ENCODE measurements at regions not wholly inside any gene's neighbourhood (a gene's known extent, or its start where the extent isn't known, plus 50 kb on each side); places are given as distances from the start of the nearest gene placed in this dataset.

DNA sequence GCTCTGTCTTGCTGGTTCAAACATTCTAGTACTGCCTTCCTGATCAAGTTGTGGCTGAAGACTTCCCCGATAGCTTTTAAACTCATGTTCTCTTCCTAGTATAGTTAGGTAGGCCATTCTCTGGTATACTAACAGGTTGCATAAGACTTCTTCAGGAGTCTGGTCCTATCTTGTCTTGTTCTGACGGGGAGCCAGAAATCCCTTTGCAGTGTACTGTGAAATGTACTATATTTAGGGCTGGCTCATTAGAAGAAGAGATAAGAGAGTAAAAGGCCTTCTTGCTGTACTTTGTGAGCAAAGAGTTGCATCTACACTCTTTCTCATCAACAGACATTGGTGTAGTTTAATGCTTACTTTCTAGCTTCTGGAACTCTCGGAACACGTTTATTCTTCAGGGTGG is 331.9 kb downstream of the NUP35 start:
- Histone ChIP-seq H3K27me3 (ENCODE audit: control insufficient read depth, insufficient read depth, low read length) (no peaks in the 10 kb centered on the region), H3K4me3 (ENCODE audit: low read depth, low read length) (no peak overlapping the region), H3K27ac (ENCODE audit: low read depth, low read length) (no peak overlapping the region), H3K9me3 (ENCODE audit: control insufficient read depth, insufficient read depth, low read length) (no peaks in the 10 kb centered on the region; the same call in 1 of the 2 replicates)
- ChIA-PET POLR2A (no interaction called here), CTCF (no interaction called here)
- TF ChIP-seq, protein P1, sequence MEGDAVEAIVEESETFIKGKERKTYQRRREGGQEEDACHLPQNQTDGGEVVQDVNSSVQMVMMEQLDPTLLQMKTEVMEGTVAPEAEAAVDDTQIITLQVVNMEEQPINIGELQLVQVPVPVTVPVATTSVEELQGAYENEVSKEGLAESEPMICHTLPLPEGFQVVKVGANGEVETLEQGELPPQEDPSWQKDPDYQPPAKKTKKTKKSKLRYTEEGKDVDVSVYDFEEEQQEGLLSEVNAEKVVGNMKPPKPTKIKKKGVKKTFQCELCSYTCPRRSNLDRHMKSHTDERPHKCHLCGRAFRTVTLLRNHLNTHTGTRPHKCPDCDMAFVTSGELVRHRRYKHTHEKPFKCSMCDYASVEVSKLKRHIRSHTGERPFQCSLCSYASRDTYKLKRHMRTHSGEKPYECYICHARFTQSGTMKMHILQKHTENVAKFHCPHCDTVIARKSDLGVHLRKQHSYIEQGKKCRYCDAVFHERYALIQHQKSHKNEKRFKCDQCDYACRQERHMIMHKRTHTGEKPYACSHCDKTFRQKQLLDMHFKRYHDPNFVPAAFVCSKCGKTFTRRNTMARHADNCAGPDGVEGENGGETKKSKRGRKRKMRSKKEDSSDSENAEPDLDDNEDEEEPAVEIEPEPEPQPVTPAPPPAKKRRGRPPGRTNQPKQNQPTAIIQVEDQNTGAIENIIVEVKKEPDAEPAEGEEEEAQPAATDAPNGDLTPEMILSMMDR (IDR thresholded peaks at IDR 0.05; ENCODE audit: low read depth, low read length) = no peak
- no peak for DNase-seq (ENCODE audit: low read depth, low spot score)

DNA sequence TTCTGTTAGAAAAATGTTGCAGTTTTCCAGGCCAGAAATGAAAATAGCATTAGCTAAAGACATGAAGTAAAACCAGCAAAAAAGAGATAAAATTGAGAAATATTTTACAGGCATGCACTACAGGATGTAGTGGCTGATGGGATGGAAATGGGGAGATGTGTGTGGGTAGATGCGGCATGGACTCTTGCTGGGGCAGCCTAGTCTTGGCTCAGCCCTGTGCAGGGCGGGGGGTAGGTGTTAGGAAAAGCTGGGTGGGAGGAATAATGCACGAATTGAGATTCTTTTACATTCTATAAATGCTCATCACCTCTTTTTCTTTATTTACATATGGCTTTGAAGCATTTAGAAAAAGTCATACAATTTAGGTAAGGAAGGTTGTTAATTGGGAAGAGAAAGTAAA is 334.2 kb downstream of the NUP35 start:
- no peak overlapping the region for H3K27ac ChIP-seq (ENCODE audit: low read depth, low read length)
- ChIA-PET CTCF (no interaction called here), POLR2A (no interaction called here)
- no peaks in the 10 kb centered on the region; the same call in 1 of the 2 replicates for H3K9me3 ChIP-seq (ENCODE audit: control insufficient read depth, insufficient read depth, low read length)
- H3K4me3 ChIP-seq (ENCODE audit: low read depth, low read length) = no peak overlapping the region
- no peak for DNase-seq (ENCODE audit: low read depth, low spot score)
- H3K27me3 ChIP-seq (ENCODE audit: control insufficient read depth, insufficient read depth, low read length) = no peaks in the 10 kb centered on the region
- TF ChIP-seq, protein P1 (IDR thresholded peaks at IDR 0.05; ENCODE audit: low read depth, low read length) = no peak

DNA sequence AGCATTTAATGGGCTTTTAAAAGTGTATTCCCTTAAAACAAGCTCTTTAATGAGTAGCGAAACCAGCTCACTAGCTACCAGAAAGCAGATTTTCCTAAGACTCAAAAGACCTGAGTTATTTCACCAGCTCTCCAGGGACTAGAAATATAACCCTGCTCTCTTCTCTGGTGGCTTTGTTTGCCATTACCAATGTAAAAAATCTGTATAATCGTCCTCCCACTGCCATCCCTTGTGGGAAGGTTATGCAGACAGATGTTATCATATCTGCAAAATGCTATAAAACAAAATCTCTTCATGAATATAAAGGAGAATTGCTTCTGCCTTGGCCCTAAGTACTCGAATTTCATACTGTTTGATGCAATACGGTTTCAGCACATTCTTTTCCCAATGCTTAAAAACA is 335.2 kb downstream of the NUP35 start:
- no peak for DNase-seq (ENCODE audit: low read depth, low spot score)
- Histone ChIP-seq H3K4me3 (ENCODE audit: low read depth, low read length) (no peak overlapping the region), H3K9me3 (ENCODE audit: control insufficient read depth, insufficient read depth, low read length) (no peaks in the 10 kb centered on the region; the same call in 1 of the 2 replicates), H3K27ac (ENCODE audit: low read depth, low read length) (no peak overlapping the region), H3K27me3 (ENCODE audit: control insufficient read depth, insufficient read depth, low read length) (no peaks in the 10 kb centered on the region)
- POLR2A ChIA-PET = no interaction called here
- CTCF ChIA-PET = no interaction called here
- TF ChIP-seq, protein P1 (IDR thresholded peaks at IDR 0.05; ENCODE audit: low read depth, low read length) = no peak

DNA sequence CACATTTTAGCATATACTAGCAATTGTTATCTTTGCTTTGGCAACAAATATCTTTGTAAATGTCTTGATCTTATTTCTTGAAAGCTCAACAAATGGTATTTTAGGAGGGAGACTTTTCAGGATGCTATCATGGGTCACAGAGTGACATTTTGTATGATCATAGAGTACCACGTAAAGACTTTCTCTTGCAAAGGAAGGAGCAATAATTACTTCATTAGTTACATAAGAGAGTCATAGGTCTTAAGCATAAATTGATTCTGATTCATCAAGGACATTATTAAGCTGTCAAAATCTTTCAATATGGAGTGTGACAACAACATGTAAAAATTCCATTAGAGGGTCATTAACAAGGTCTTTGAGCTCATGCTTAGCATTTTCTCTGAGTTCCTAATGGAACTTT is 339.6 kb downstream of the NUP35 start:
- CTCF ChIA-PET = no interaction called here
- POLR2A ChIA-PET = no interaction called here
- DNase-seq (ENCODE audit: low read depth, low spot score) = no peak
- Histone ChIP-seq H3K9me3 (ENCODE audit: control insufficient read depth, insufficient read depth, low read length) (no peaks in the 10 kb centered on the region), H3K4me3 (ENCODE audit: low read depth, low read length) (no peak overlapping the region), H3K27me3 (ENCODE audit: control insufficient read depth, insufficient read depth, low read length) (no peaks in the 10 kb centered on the region), H3K27ac (ENCODE audit: low read depth, low read length) (no peak overlapping the region)
- TF ChIP-seq, protein P1 (IDR thresholded peaks at IDR 0.05; ENCODE audit: low read depth, low read length) = no peak

DNA sequence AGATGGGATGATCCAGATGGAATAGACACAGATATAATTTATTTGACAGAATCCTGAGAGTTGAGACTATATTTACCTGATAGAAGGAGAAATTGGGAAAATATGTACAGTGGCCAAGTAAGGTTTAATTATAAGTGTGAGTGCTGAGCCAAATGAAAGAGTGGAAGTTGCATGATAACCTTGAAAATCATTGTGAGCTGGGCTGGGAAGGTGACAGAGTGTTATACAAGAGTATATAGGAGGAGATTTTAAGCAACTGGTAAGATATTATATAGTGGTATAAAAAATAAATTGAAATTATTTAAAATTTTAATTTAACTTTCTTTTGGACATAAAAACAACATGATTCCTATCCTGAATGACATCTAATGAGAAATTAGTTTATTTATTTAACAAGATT is 340.8 kb downstream of the NUP35 start:
- Histone ChIP-seq H3K27ac (ENCODE audit: low read depth, low read length) (no peak overlapping the region), H3K4me3 (ENCODE audit: low read depth, low read length) (no peak overlapping the region), H3K9me3 (ENCODE audit: control insufficient read depth, insufficient read depth, low read length) (no peaks in the 10 kb centered on the region), H3K27me3 (ENCODE audit: control insufficient read depth, insufficient read depth, low read length) (no peaks in the 10 kb centered on the region)
- ChIA-PET CTCF (no interaction called here), POLR2A (no interaction called here)
- no peak for DNase-seq (ENCODE audit: low read depth, low spot score)
- TF ChIP-seq, protein P1 (IDR thresholded peaks at IDR 0.05; ENCODE audit: low read depth, low read length) = no peak
